SK-N-SH treated with all-trans-retinoic acid at 6 μM for 48 hours (cell line): ENCODE measurements at regions not wholly inside any gene's neighbourhood (a gene's known extent, or its start where the extent isn't known, plus 50 kb on each side); places are given as distances from the start of the nearest gene placed in this dataset.

Experiments
- ARNTL ChIP-seq: fragments of 450-650 bp; formaldehyde crosslinking; IDR thresholded peaks from 2 replicates; pipeline ENCODE4 v1.5.0; 2020; ENCODE audit warnings: low read depth, mild to moderate bottlenecking, moderate library complexity, borderline replicate concordance
- ISL1 ChIP-seq: fragments of 250-450 bp; sonication (Bioruptor Pico); IDR thresholded peaks from 2 replicates; pipeline ENCODE4 v2.1.2; 2022; ENCODE audit warnings: mild to moderate bottlenecking, moderate library complexity
- TCF4 ChIP-seq: fragments of 250-450 bp; sonication (Bioruptor Pico); IDR thresholded peaks from 2 replicates; pipeline ENCODE4 v1.8.0; 2021; ENCODE audit warnings: mild to moderate bottlenecking, moderate library complexity, borderline replicate concordance
- TF ChIP-seq, protein P1 (sequence below): fragments of 250-450 bp; sonication (Bioruptor Pico); IDR thresholded peaks from 2 replicates; pipeline ENCODE4 v1.5.0; 2020; ENCODE audit warnings: mild to moderate bottlenecking, moderate library complexity

DNA sequence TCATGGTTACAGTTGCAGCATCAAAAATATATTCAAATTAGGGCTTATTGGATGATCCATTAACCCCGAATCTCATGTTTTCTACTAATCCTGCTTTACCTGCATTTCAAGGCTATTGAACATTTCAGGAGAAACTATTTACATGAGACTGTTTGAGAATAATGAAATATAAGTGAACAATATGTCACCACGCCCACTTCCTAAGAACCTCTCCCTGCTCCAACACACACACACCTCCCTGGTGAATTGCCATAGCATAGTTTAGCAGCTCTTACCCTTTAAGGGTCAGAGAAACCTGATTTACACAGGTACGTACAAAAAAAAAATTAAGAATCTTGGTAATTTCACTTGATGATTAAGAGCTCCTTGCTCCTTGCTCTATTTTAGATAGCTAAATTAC is 113.4 kb downstream of the ANXA5 start:
- TF ChIP-seq ARNTL (CRISPR knock-in tag) (no peak), ISL1 (CRISPR knock-in tag) (no peak), TCF4 (CRISPR knock-in tag) (no peak)
- TF ChIP-seq, protein P1, sequence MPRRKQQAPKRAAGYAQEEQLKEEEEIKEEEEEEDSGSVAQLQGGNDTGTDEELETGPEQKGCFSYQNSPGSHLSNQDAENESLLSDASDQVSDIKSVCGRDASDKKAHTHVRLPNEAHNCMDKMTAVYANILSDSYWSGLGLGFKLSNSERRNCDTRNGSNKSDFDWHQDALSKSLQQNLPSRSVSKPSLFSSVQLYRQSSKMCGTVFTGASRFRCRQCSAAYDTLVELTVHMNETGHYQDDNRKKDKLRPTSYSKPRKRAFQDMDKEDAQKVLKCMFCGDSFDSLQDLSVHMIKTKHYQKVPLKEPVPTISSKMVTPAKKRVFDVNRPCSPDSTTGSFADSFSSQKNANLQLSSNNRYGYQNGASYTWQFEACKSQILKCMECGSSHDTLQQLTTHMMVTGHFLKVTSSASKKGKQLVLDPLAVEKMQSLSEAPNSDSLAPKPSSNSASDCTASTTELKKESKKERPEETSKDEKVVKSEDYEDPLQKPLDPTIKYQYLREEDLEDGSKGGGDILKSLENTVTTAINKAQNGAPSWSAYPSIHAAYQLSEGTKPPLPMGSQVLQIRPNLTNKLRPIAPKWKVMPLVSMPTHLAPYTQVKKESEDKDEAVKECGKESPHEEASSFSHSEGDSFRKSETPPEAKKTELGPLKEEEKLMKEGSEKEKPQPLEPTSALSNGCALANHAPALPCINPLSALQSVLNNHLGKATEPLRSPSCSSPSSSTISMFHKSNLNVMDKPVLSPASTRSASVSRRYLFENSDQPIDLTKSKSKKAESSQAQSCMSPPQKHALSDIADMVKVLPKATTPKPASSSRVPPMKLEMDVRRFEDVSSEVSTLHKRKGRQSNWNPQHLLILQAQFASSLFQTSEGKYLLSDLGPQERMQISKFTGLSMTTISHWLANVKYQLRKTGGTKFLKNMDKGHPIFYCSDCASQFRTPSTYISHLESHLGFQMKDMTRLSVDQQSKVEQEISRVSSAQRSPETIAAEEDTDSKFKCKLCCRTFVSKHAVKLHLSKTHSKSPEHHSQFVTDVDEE (CRISPR knock-in tag): no peak
